IMR-90 (cell line): ENCODE measurements at regions not wholly inside any gene's neighbourhood (a gene's known extent, or its start where the extent isn't known, plus 50 kb on each side); places are given as distances from the start of the nearest gene placed in this dataset.

Source experiments
- ATAC-seq: fragments of 200-7000 bp; cut with Tn5 transposase; 2 replicates; pipeline ENCODE4 v1.9.1; 2020; ENCODE audit warnings: low read depth, mild to moderate bottlenecking, moderate library complexity
- BruUV-seq: library from RNA; stranded (reverse); fragments of 400-500 nt; replicated peaks from 2 replicates; lab custom pipeline; 2021; lab: Mats Ljungman, UMichigan
- CTCF ChIA-PET: fragments of 300-600 bp; formaldehyde crosslinking; extraction: SDS; loops from one replicate; lab custom pipeline; 2021; ENCODE audit warnings: antibody characterized with exemption; lab: Yijun Ruan, JAX
- POLR2A ChIA-PET: fragments of 300-600 bp; sonication (Branson Sonifier 250); formaldehyde crosslinking; loops from one replicate; lab custom pipeline; 2022; ENCODE audit warnings: antibody characterized with exemption; ENCODE audit not compliant: unreplicated experiment; lab: Charles Lee
- DNase-seq: peaks from one replicate; pipeline ENCODE4 v3.0.0; 2013
- H2AFZ ChIP-seq: replicated peaks from 2 replicates; pipeline ENCODE3; 2013; ENCODE audit warnings: low read length, mild to moderate bottlenecking; ENCODE audit not compliant: poor library complexity
- H2AK5ac ChIP-seq: 2 replicates; pipeline ENCODE4 v1.6.1; 2013; ENCODE audit warnings: low read depth, low read length, inconsistent platforms
- H2AK9ac ChIP-seq: replicated peaks from 2 replicates; pipeline ENCODE3; 2013; ENCODE audit warnings: mild to moderate bottlenecking, low read depth, low read length, moderate library complexity; ENCODE audit not compliant: poor library complexity
- H2BK120ac ChIP-seq: 2 replicates; pipeline ENCODE4 v1.6.1; 2013; ENCODE audit warnings: low read depth, low read length, inconsistent platforms
- H2BK15ac ChIP-seq: 3 replicates; pipeline ENCODE4 v1.6.1; 2013; ENCODE audit warnings: low read depth, low read length, inconsistent platforms
- H2BK20ac ChIP-seq: 2 replicates; pipeline ENCODE4 v1.6.1; 2013; ENCODE audit warnings: low read depth, mild to moderate bottlenecking, inconsistent platforms, low read length, moderate library complexity
- H2BK5ac ChIP-seq: 2 replicates; pipeline ENCODE4 v1.6.1; 2013; ENCODE audit warnings: mild to moderate bottlenecking, low read depth, low read length, inconsistent platforms; ENCODE audit not compliant: poor library complexity, severe bottlenecking
- H3K14ac ChIP-seq: replicated peaks from 2 replicates; pipeline ENCODE4 v1.6.1; 2013; ENCODE audit warnings: low read depth, low read length, inconsistent platforms
- H3K18ac ChIP-seq: 2 replicates; pipeline ENCODE4 v1.6.1; 2013; ENCODE audit warnings: low read depth, low read length, control low read depth
- H3K23ac ChIP-seq: 2 replicates; pipeline ENCODE4 v1.6.1; 2013; ENCODE audit warnings: low read depth, low read length, inconsistent platforms
- H3K27ac ChIP-seq: 2 replicates; pipeline ENCODE4 v1.5.1; 2013; ENCODE audit warnings: mild to moderate bottlenecking, control low read depth, low read length; ENCODE audit not compliant: insufficient read depth
- H3K27me3 ChIP-seq: 2 replicates; pipeline ENCODE4 v1.6.1; 2013; ENCODE audit warnings: low read length; ENCODE audit not compliant: control insufficient read depth, insufficient read depth
- H3K36me3 ChIP-seq: 2 replicates; pipeline ENCODE4 v1.6.1; 2013; ENCODE audit warnings: low read length, mixed read lengths; ENCODE audit not compliant: control insufficient read depth, insufficient read depth
- H3K4ac ChIP-seq: 2 replicates; pipeline ENCODE4 v1.6.1; 2013; ENCODE audit warnings: low read depth, low read length, inconsistent platforms
- H3K4me1 ChIP-seq: 2 replicates; pipeline ENCODE4 v1.6.1; 2013; ENCODE audit warnings: low read length, mixed read lengths; ENCODE audit not compliant: control insufficient read depth, insufficient read depth
- H3K4me2 ChIP-seq: 2 replicates; pipeline ENCODE4 v1.6.1; 2013; ENCODE audit warnings: low read depth, mild to moderate bottlenecking, control low read depth, low read length, moderate library complexity
- H3K4me3 ChIP-seq: 2 replicates; pipeline ENCODE4 v1.5.1; 2013; ENCODE audit warnings: low read depth, mild to moderate bottlenecking, control low read depth, low read length, moderate library complexity; ENCODE audit not compliant: insufficient read depth
- H3K56ac ChIP-seq: 2 replicates; pipeline ENCODE4 v1.6.1; 2013; ENCODE audit warnings: low read length, inconsistent platforms; ENCODE audit not compliant: insufficient read depth; ENCODE audit errors: extremely low read depth
- H3K79me1 ChIP-seq, 2 experiments: 2 replicates each; pipeline ENCODE4 v1.6.1; 2013; ENCODE audit warnings: low read length in 2 of 2, inconsistent platforms in 1 of 2, low read depth in 1 of 2
- H3K9ac ChIP-seq: 2 replicates; pipeline ENCODE4 v1.6.1; 2013; ENCODE audit warnings: low read depth, low read length, control low read depth
- H3K9me1 ChIP-seq: 2 replicates; pipeline ENCODE4 v1.6.1; 2013; ENCODE audit warnings: low read length, inconsistent platforms; ENCODE audit not compliant: insufficient read depth
- H3K9me3 ChIP-seq: 2 replicates; pipeline ENCODE4 v1.6.1; 2013; ENCODE audit warnings: low read length; ENCODE audit not compliant: control insufficient read depth, insufficient read depth
- H4K20me1 ChIP-seq: 2 replicates; pipeline ENCODE4 v1.6.1; 2013; ENCODE audit warnings: low read length, inconsistent platforms; ENCODE audit not compliant: insufficient read depth
- H4K5ac ChIP-seq: 2 replicates; pipeline ENCODE4 v1.6.1; 2013; ENCODE audit warnings: mild to moderate bottlenecking, low read depth, low read length, control low read depth
- H4K8ac ChIP-seq, 2 experiments: 2 replicates each; pipeline ENCODE4 v1.6.1; 2013; ENCODE audit warnings: low read depth in 2 of 2, low read length in 2 of 2, control low read depth in 1 of 2, inconsistent platforms in 1 of 2
- H4K91ac ChIP-seq: 2 replicates; pipeline ENCODE4 v1.6.1; 2013; ENCODE audit warnings: low read depth, low read length, inconsistent platforms; ENCODE audit not compliant: insufficient read depth
- BHLHE40 ChIP-seq: fragments of 150-350 bp; IDR thresholded peaks from 2 replicates; pipeline ENCODE4 v1.6.1; 2016; ENCODE audit warnings: mild to moderate bottlenecking, low read depth, low read length
- CEBPB ChIP-seq: IDR thresholded peaks from 2 replicates; pipeline ENCODE4 v1.6.1; 2012; ENCODE audit warnings: low read depth, low read length, improper control_type of control experiment
- CHD1 ChIP-seq: IDR thresholded peaks from 2 replicates; pipeline ENCODE4 v1.6.1; 2012; ENCODE audit warnings: low read depth, low read length, improper control_type of control experiment
- CTCF ChIP-seq: conservative IDR thresholded peaks from 2 replicates; pipeline ENCODE4 v1.5.1; 2012; ENCODE audit warnings: mild to moderate bottlenecking, low read depth, low read length, improper control_type of control experiment
- ELK1 ChIP-seq: fragments of 150-350 bp; IDR thresholded peaks from 2 replicates; pipeline ENCODE4 v1.6.1; 2016; ENCODE audit warnings: low read depth, mild to moderate bottlenecking, low read length, moderate library complexity, borderline replicate concordance
- FOS ChIP-seq: fragments of 150-350 bp; IDR thresholded peaks from 2 replicates; pipeline ENCODE4 v1.6.1; 2016; ENCODE audit warnings: low read depth, low read length
- MAFK ChIP-seq: IDR thresholded peaks from 2 replicates; pipeline ENCODE4 v1.6.1; 2012; ENCODE audit warnings: low read depth, low read length, improper control_type of control experiment
- MAZ ChIP-seq: IDR thresholded peaks from 2 replicates; pipeline ENCODE4 v1.6.1; 2012; ENCODE audit warnings: low read depth, mild to moderate bottlenecking, low read length, improper control_type of control experiment, moderate library complexity, borderline replicate concordance
- MXI1 ChIP-seq: IDR thresholded peaks from 2 replicates; pipeline ENCODE4 v1.6.1; 2012; ENCODE audit warnings: low read depth, mild to moderate bottlenecking, low read length, moderate library complexity, borderline replicate concordance
- NFE2L2 ChIP-seq: fragments of 150-350 bp; IDR thresholded peaks from 2 replicates; pipeline ENCODE4 v1.6.1; 2016; ENCODE audit warnings: low read depth, mild to moderate bottlenecking, low read length
- POLR2A ChIP-seq: IDR thresholded peaks from 2 replicates; pipeline ENCODE4 v1.6.1; 2012; ENCODE audit warnings: mild to moderate bottlenecking, low read depth, low read length
- RAD21 ChIP-seq: IDR thresholded peaks from 2 replicates; pipeline ENCODE4 v1.6.1; 2012; ENCODE audit warnings: low read length, improper control_type of control experiment
- RCOR1 ChIP-seq: IDR thresholded peaks from 2 replicates; pipeline ENCODE4 v1.6.1; 2012; ENCODE audit warnings: mild to moderate bottlenecking, low read length, improper control_type of control experiment; ENCODE audit not compliant: insufficient replicate concordance
- RFX5 ChIP-seq: IDR thresholded peaks from 2 replicates; pipeline ENCODE4 v1.8.0; 2012; ENCODE audit warnings: low read depth, mild to moderate bottlenecking, low read length, moderate library complexity
- SMC3 ChIP-seq: fragments of 150-350 bp; IDR thresholded peaks from 2 replicates; pipeline ENCODE4 v1.6.1; 2016; ENCODE audit warnings: low read depth, mild to moderate bottlenecking, antibody characterized with exemption, low read length, moderate library complexity
- USF2 ChIP-seq: fragments of 150-350 bp; IDR thresholded peaks from 2 replicates; pipeline ENCODE4 v1.6.1; 2017; ENCODE audit warnings: mild to moderate bottlenecking, antibody characterized with exemption, low read length, low read depth
- WGBS, 2 experiments: methylation state at CpG; one replicate each; pipeline versions ENCODE4 v1.1.5 to v1.1.7; 2013; ENCODE audit warnings: missing lambda C conversion rate in 2 of 2; ENCODE audit not compliant: insufficient read length in 1 of 2; ENCODE audit errors: extremely low coverage in 2 of 2; 5-methylcytosine and 5-hydroxymethylcytosine counted together
- dilution Hi-C: fragments of 300-500 bp; cut with HindIII; formaldehyde crosslinking; loops from one replicate; pipeline ENCODE4 v1.14.3; 2018; ENCODE audit warnings: low sequenced_read_pairs; ENCODE audit not compliant: unreplicated experiment
- in situ Hi-C: fragments of 300-500 bp; cut with MboI; formaldehyde crosslinking; loops from 3 replicates; pipeline ENCODE4 v1.14.3; 2019; ENCODE audit warnings: low sequenced_read_pairs, inconsistent platforms, mixed read lengths
- intact Hi-C: fragments of 100-400 bp; cut with micrococcal nuclease; formaldehyde crosslinking; loops from 2 replicates; pipeline ENCODE4 v1.10.0; 2022

GRCh38 chr1:200257235-200257634 is 152.6 kb downstream of the ZNF281 start:
- peaks cover 3% of the 10 kb centered on the region; the same call in 1 of the 2 replicates for H3K4me1 ChIP-seq
- no peak overlapping the region for H3K4ac ChIP-seq
- no peak overlapping the region for H3K27ac ChIP-seq
- no TSS peak for BruUV-seq
- no peak overlapping the region for H2AK5ac ChIP-seq
- no peak overlapping the region for H2AK9ac ChIP-seq
- peak overlapping the region; percentile 67 for H2AFZ ChIP-seq
- no peak overlapping the region for H3K23ac ChIP-seq
- H3K9me1 ChIP-seq: 0 out of 2 replicates have a peak, but pooled peaks cover 5% of the 10 kb centered on the region
- H4K91ac ChIP-seq: no peak overlapping the region
- H3K9ac ChIP-seq: no peak overlapping the region
- ATAC-seq: no peak
- H3K4me3 ChIP-seq: no peak overlapping the region
- H3K36me3 ChIP-seq: no peaks in the 10 kb centered on the region
- ChIA-PET POLR2A (no interaction called here), CTCF (interaction anchor here (1.0 kb wide), 1 partner anchor 15 kb away, joined by 4 read pairs; no protein-coding TSS in a partner anchor)
- no peak overlapping the region for H3K18ac ChIP-seq
- intact Hi-C loops: no loop called here
- H2BK5ac ChIP-seq: no peak overlapping the region
- H3K27me3 ChIP-seq: no peaks in the 10 kb centered on the region
- H3K9me3 ChIP-seq: no peaks in the 10 kb centered on the region
- in situ Hi-C loops: no loop called here
- no peak overlapping the region for H2BK120ac ChIP-seq
- H4K8ac ChIP-seq: no peak overlapping the region
- no peak overlapping the region for H3K4me2 ChIP-seq
- H2BK20ac ChIP-seq: no peak overlapping the region
- H3K79me1 ChIP-seq: no peaks in the 10 kb centered on the region
- H4K20me1 ChIP-seq: no peaks in the 10 kb centered on the region
- no peak for DNase-seq
- no peak overlapping the region for H2BK15ac ChIP-seq
- WGBS, 2 experiments: 54% methylated on average over 4 of the region's 10 CpGs; no CpG with 5 or more reads in 1 of the 2 experiments
- no peak overlapping the region for H4K5ac ChIP-seq
- TF ChIP-seq ELK1 (no peak), RCOR1 (no peak), POLR2A (no peak), CEBPB (no peak), RFX5 (no peak), USF2 (no peak), BHLHE40 (no peak), RAD21 (no peak), MAFK (no peak), NFE2L2 (no peak), SMC3 (no peak), MAZ (no peak), CTCF (no peak), CHD1 (no peak), MXI1 (no peak), FOS (no peak)
- H3K14ac ChIP-seq: no peak overlapping the region
- H3K56ac ChIP-seq: no peak overlapping the region
- dilution Hi-C loops: no loop called here
